ENCODE measurements at regions not wholly inside any gene's neighbourhood (a gene's known extent, or its start where the extent isn't known, plus 50 kb on each side); places are given as distances from the start of the nearest gene placed in this dataset.

GRCh38 chr2:126994340-126994777 lies 95.7 kb downstream of the TEX51 start:
- no peaks in the 10 kb centered on the region for H3K79me2 ChIP-seq (ENCODE audit: control insufficient read depth, insufficient read depth, low read length)
- no peaks in the 10 kb centered on the region for H3K4me1 ChIP-seq (ENCODE audit: control insufficient read depth, extremely low read depth, insufficient read depth, low read length)
- no peak overlapping the region for H2AFZ ChIP-seq (ENCODE audit: control insufficient read depth, low read length)
- no peaks in the 10 kb centered on the region for H3K9me3 ChIP-seq (ENCODE audit: control insufficient read depth, low read depth, low read length)
- TF ChIP-seq EZH2 (IDR thresholded peaks at IDR 0.05; ENCODE audit: low read length) (no peak), CTCF (optimal IDR thresholded peaks at IDR 0.05 in 1 of 3, IDR thresholded peaks at IDR 0.05 in 1 of 3, conservative IDR thresholded peaks at IDR 0.05 in 1 of 3; ENCODE audit: extremely low read depth in 1 of 3, insufficient read depth in 2 of 3, low read length in 3 of 3) (no peak)
- no peaks in the 10 kb centered on the region for H4K20me1 ChIP-seq (ENCODE audit: control insufficient read depth, extremely low read depth, insufficient read depth, low read length)
- no peaks in the 10 kb centered on the region for H3K36me3 ChIP-seq (ENCODE audit: control insufficient read depth in 2 of 2, extremely low read depth in 1 of 2, insufficient read depth in 2 of 2, low read length in 2 of 2)
- dilution Hi-C loops (cut with MboI; ENCODE audit: extremely low pct_ligation_motif_present, low sequenced_read_pairs), result no loop called here
- H3K27ac ChIP-seq (ENCODE audit: control insufficient read depth, insufficient read depth, low read length), result no peak overlapping the region
- H3K9ac ChIP-seq (ENCODE audit: control insufficient read depth, extremely low read depth, insufficient read depth, low read length), result no peak overlapping the region
- no peak for DNase-seq (ENCODE audit: low read depth, low spot score)
- FAIRE-seq, result no peak
- H3K27me3 ChIP-seq (ENCODE audit: control insufficient read depth, extremely low read depth, insufficient read depth, low read length), result no peaks in the 10 kb centered on the region
- H3K9me1 ChIP-seq (ENCODE audit: control insufficient read depth, extremely low read depth, insufficient read depth, low read length), result no peaks in the 10 kb centered on the region
- H3K4me2 ChIP-seq (ENCODE audit: control insufficient read depth, extremely low read depth, insufficient read depth, low read depth, low read length), result no peak overlapping the region
- no peak overlapping the region for H3K4me3 ChIP-seq (ENCODE audit: control insufficient read depth in 2 of 3, extremely low read depth in 1 of 3, insufficient read depth in 2 of 3, low read depth in 1 of 3, low read length in 3 of 3)

GRCh38 chr2:126995621-126996377 lies 97.1 kb downstream of the TEX51 start:
- TF ChIP-seq EZH2 (IDR thresholded peaks at IDR 0.05; ENCODE audit: low read length) (no peak), CTCF (optimal IDR thresholded peaks at IDR 0.05 in 1 of 3, IDR thresholded peaks at IDR 0.05 in 1 of 3, conservative IDR thresholded peaks at IDR 0.05 in 1 of 3; ENCODE audit: extremely low read depth in 1 of 3, insufficient read depth in 2 of 3, low read length in 3 of 3) (no peak)
- no peaks in the 10 kb centered on the region for H3K79me2 ChIP-seq (ENCODE audit: control insufficient read depth, insufficient read depth, low read length)
- no peaks in the 10 kb centered on the region for H3K36me3 ChIP-seq (ENCODE audit: control insufficient read depth in 2 of 2, extremely low read depth in 1 of 2, insufficient read depth in 2 of 2, low read length in 2 of 2)
- H2AFZ ChIP-seq (ENCODE audit: control insufficient read depth, low read length), result no peak overlapping the region
- no peaks in the 10 kb centered on the region for H3K4me1 ChIP-seq (ENCODE audit: control insufficient read depth, extremely low read depth, insufficient read depth, low read length)
- no peaks in the 10 kb centered on the region for H3K9me3 ChIP-seq (ENCODE audit: control insufficient read depth, low read depth, low read length)
- no peaks in the 10 kb centered on the region for H3K9me1 ChIP-seq (ENCODE audit: control insufficient read depth, extremely low read depth, insufficient read depth, low read length)
- H3K27me3 ChIP-seq (ENCODE audit: control insufficient read depth, extremely low read depth, insufficient read depth, low read length), result no peaks in the 10 kb centered on the region
- FAIRE-seq (no peak), DNase-seq (ENCODE audit: low read depth, low spot score) (no peak)
- H3K4me3 ChIP-seq (ENCODE audit: control insufficient read depth in 2 of 3, extremely low read depth in 1 of 3, insufficient read depth in 2 of 3, low read depth in 1 of 3, low read length in 3 of 3), result no peak overlapping the region
- no peak overlapping the region for H3K4me2 ChIP-seq (ENCODE audit: control insufficient read depth, extremely low read depth, insufficient read depth, low read depth, low read length)
- no peak overlapping the region for H3K27ac ChIP-seq (ENCODE audit: control insufficient read depth, insufficient read depth, low read length)
- no peaks in the 10 kb centered on the region for H4K20me1 ChIP-seq (ENCODE audit: control insufficient read depth, extremely low read depth, insufficient read depth, low read length)
- dilution Hi-C loops (cut with MboI; ENCODE audit: extremely low pct_ligation_motif_present, low sequenced_read_pairs), result no loop called here
- no peak overlapping the region for H3K9ac ChIP-seq (ENCODE audit: control insufficient read depth, extremely low read depth, insufficient read depth, low read length)
